OCI-LY1 (cell line): ENCODE measurements at regions not wholly inside any gene's neighbourhood (a gene's known extent, or its start where the extent isn't known, plus 50 kb on each side); places are given as distances from the start of the nearest gene placed in this dataset.

Experiments
- EZH2 ChIP-seq: fragments of 200-600 bp; sonication (generic), shearing (Covaris generic); IDR thresholded peaks from 2 replicates; pipeline ENCODE4 v1.8.0; 2017; ENCODE audit warnings: borderline replicate concordance, mixed run types, mild to moderate bottlenecking, antibody characterized with exemption, low read length, moderate library complexity, mixed read lengths
- TF ChIP-seq, protein P1 (sequence below): fragments of 200-600 bp; sonication (generic), shearing (Covaris generic); IDR thresholded peaks from 2 replicates; pipeline ENCODE4 v1.5.1; 2017; ENCODE audit warnings: mild to moderate bottlenecking, antibody characterized with exemption, low read length, moderate library complexity, mixed read lengths

GRCh38 chr9:101993771-101994170 lies 255.3 kb upstream of the GRIN3A start:
- TF ChIP-seq, protein P1, sequence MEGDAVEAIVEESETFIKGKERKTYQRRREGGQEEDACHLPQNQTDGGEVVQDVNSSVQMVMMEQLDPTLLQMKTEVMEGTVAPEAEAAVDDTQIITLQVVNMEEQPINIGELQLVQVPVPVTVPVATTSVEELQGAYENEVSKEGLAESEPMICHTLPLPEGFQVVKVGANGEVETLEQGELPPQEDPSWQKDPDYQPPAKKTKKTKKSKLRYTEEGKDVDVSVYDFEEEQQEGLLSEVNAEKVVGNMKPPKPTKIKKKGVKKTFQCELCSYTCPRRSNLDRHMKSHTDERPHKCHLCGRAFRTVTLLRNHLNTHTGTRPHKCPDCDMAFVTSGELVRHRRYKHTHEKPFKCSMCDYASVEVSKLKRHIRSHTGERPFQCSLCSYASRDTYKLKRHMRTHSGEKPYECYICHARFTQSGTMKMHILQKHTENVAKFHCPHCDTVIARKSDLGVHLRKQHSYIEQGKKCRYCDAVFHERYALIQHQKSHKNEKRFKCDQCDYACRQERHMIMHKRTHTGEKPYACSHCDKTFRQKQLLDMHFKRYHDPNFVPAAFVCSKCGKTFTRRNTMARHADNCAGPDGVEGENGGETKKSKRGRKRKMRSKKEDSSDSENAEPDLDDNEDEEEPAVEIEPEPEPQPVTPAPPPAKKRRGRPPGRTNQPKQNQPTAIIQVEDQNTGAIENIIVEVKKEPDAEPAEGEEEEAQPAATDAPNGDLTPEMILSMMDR, result no peak
- no peak for TF ChIP-seq EZH2
